Keratinocyte (primary cell): ENCODE measurements at regions not wholly inside any gene's neighbourhood (a gene's known extent, or its start where the extent isn't known, plus 50 kb on each side); places are given as distances from the start of the nearest gene placed in this dataset.

Source experiments
- DNase-seq: peaks from one replicate; pipeline ENCODE4 v3.0.0-alpha.2; 2011; ENCODE audit warnings: low read depth, missing footprints, low spot score
- FAIRE-seq: peaks from 2 replicates; lab custom pipeline; 2011; peaks lifted over from hg19 to GRCh38; lab: Jason Lieb, UNC
- H2AFZ ChIP-seq: 2 replicates; pipeline ENCODE4 v1.6.0; 2012; ENCODE audit warnings: low read length, control low read depth, inconsistent platforms; ENCODE audit not compliant: control insufficient read depth
- H3K27ac ChIP-seq: 2 replicates; pipeline ENCODE4 v1.5.1; 2011; ENCODE audit warnings: low read length; ENCODE audit not compliant: control insufficient read depth, insufficient read depth
- H3K27me3 ChIP-seq: 3 replicates; pipeline ENCODE4 v1.6.0; 2011; ENCODE audit warnings: low read length; ENCODE audit not compliant: control insufficient read depth, insufficient read depth; ENCODE audit errors: extremely low read depth
- H3K36me3 ChIP-seq, 2 experiments: 2 replicates in 1 of 2; 3 replicates in 1 of 2; pipeline ENCODE4 v1.5.1; 2011; ENCODE audit warnings: low read length in 2 of 2, mild to moderate bottlenecking in 1 of 2; ENCODE audit not compliant: control insufficient read depth in 2 of 2, insufficient read depth in 2 of 2; ENCODE audit errors: extremely low read depth in 1 of 2
- H3K4me1 ChIP-seq: 3 replicates; pipeline ENCODE4 v1.5.1; 2011; ENCODE audit warnings: low read length; ENCODE audit not compliant: control insufficient read depth, insufficient read depth; ENCODE audit errors: extremely low read depth
- H3K4me2 ChIP-seq: 3 replicates; pipeline ENCODE4 v1.6.0; 2011; ENCODE audit warnings: low read depth, low read length; ENCODE audit not compliant: control insufficient read depth, insufficient read depth; ENCODE audit errors: extremely low read depth
- H3K4me3 ChIP-seq, 3 experiments: fragments of 200-600 bp in 1 of 3; sonication (generic) in 1 of 3; 2 replicates in 2 of 3; 3 replicates in 1 of 3; pipeline ENCODE4 v1.5.1; 2011 to 2016; ENCODE audit warnings: low read length in 3 of 3, mild to moderate bottlenecking in 3 of 3, control low read depth in 2 of 3, inconsistent platforms in 1 of 3, low read depth in 1 of 3, mixed read lengths in 1 of 3, mixed run types in 1 of 3, moderate library complexity in 1 of 3; ENCODE audit not compliant: control insufficient read depth in 2 of 3, insufficient read depth in 2 of 3; ENCODE audit errors: extremely low read depth in 1 of 3
- H3K79me2 ChIP-seq: 2 replicates; pipeline ENCODE4 v1.6.0; 2012; ENCODE audit warnings: low read length; ENCODE audit not compliant: control insufficient read depth, insufficient read depth
- H3K9ac ChIP-seq: 3 replicates; pipeline ENCODE4 v1.6.0; 2011; ENCODE audit warnings: low read length; ENCODE audit not compliant: control insufficient read depth, insufficient read depth; ENCODE audit errors: extremely low read depth
- H3K9me1 ChIP-seq: 3 replicates; pipeline ENCODE4 v1.6.0; 2011; ENCODE audit warnings: low read length; ENCODE audit not compliant: control insufficient read depth, insufficient read depth; ENCODE audit errors: extremely low read depth
- H3K9me3 ChIP-seq: 2 replicates; pipeline ENCODE4 v1.5.1; 2012; ENCODE audit warnings: low read depth, low read length; ENCODE audit not compliant: control insufficient read depth
- H4K20me1 ChIP-seq: 3 replicates; pipeline ENCODE4 v1.6.0; 2011; ENCODE audit warnings: low read length; ENCODE audit not compliant: control insufficient read depth, insufficient read depth; ENCODE audit errors: extremely low read depth
- EZH2 ChIP-seq: IDR thresholded peaks from one replicate; pipeline ENCODE4 v1.6.1; 2012; ENCODE audit warnings: inconsistent platforms, mild to moderate bottlenecking, low read length, moderate library complexity
- dilution Hi-C: fragments of 300-500 bp; cut with MboI; formaldehyde crosslinking; loops from one replicate; pipeline ENCODE4 v1.7.0; 2020; ENCODE audit warnings: low sequenced_read_pairs; ENCODE audit not compliant: extremely low pct_ligation_motif_present
- TF ChIP-seq, protein P1 (sequence below), 3 experiments: IDR thresholded peaks in 1 of 3; conservative IDR thresholded peaks in 1 of 3; optimal IDR thresholded peaks in 1 of 3; 2 replicates in 2 of 3; 3 replicates in 1 of 3; pipeline versions ENCODE3 to v1.5.1; 2011; ENCODE audit warnings: low read length in 3 of 3, mild to moderate bottlenecking in 3 of 3, moderate library complexity in 2 of 3, control low read depth in 1 of 3, inconsistent platforms in 1 of 3; ENCODE audit not compliant: insufficient read depth in 2 of 3; ENCODE audit errors: extremely low read depth in 1 of 3

DNA sequence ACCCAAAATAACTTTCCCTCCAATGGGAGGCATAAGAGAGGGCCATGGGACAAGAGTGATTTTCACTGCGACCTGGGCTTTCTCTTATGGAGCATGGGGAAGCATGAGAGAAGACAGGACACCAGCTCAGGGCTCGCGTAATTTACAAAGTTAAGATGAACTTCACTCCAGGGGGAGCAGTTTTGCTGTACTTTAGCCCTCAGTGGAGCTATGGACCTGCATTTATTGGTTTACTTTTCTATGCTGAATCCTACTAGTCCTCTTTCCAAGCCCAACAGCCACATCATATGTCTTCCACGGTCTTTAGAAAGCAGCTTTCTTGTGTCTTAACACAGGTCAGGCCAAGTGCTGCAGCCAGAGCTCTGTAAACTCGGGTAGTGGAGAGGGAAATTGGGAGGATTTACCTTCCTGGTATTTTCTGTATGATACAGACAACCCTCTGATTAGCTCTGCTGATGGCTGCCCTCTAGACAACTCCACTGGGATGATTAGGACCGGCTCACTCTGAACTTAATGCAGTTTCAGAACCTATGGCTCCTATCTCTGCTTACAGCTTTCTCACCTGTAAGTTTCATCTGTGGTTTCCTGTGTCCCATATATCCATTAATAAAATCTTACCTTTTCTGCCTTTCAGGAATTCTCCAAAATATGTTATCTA is 581.0 kb upstream of the RORB start:
- Histone ChIP-seq H3K79me2 (no peaks in the 10 kb centered on the region), H3K27ac (no peak overlapping the region), H3K4me1 (no peaks in the 10 kb centered on the region), H2AFZ (no peak overlapping the region), H3K9ac (no peak overlapping the region), H4K20me1 (no peaks in the 10 kb centered on the region), H3K9me3 (no peaks in the 10 kb centered on the region), H3K36me3 (no peaks in the 10 kb centered on the region), H3K4me3 (no peak overlapping the region), H3K9me1 (no peaks in the 10 kb centered on the region), H3K4me2 (no peak overlapping the region), H3K27me3 (no peaks in the 10 kb centered on the region)
- FAIRE-seq (no peak), DNase-seq (no peak)
- dilution Hi-C loops: no loop called here
- TF ChIP-seq, protein P1, sequence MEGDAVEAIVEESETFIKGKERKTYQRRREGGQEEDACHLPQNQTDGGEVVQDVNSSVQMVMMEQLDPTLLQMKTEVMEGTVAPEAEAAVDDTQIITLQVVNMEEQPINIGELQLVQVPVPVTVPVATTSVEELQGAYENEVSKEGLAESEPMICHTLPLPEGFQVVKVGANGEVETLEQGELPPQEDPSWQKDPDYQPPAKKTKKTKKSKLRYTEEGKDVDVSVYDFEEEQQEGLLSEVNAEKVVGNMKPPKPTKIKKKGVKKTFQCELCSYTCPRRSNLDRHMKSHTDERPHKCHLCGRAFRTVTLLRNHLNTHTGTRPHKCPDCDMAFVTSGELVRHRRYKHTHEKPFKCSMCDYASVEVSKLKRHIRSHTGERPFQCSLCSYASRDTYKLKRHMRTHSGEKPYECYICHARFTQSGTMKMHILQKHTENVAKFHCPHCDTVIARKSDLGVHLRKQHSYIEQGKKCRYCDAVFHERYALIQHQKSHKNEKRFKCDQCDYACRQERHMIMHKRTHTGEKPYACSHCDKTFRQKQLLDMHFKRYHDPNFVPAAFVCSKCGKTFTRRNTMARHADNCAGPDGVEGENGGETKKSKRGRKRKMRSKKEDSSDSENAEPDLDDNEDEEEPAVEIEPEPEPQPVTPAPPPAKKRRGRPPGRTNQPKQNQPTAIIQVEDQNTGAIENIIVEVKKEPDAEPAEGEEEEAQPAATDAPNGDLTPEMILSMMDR (optimal IDR thresholded peaks at IDR 0.05 in 1 of 3, IDR thresholded peaks at IDR 0.05 in 1 of 3, conservative IDR thresholded peaks at IDR 0.05 in 1 of 3; ENCODE audit: extremely low read depth in 1 of 3, insufficient read depth in 2 of 3, low read length in 3 of 3): peak in 2 of 3 experiments; percentile 30 to 32
- no peak for TF ChIP-seq EZH2

GRCh38 chr9:73919712-73920111 is 577.4 kb upstream of the RORB start:
- Histone ChIP-seq H4K20me1 (no peaks in the 10 kb centered on the region), H3K4me3 (no peak overlapping the region), H2AFZ (no peak overlapping the region), H3K4me1 (no peaks in the 10 kb centered on the region), H3K4me2 (no peak overlapping the region), H3K36me3 (no peaks in the 10 kb centered on the region), H3K27me3 (no peaks in the 10 kb centered on the region), H3K27ac (no peak overlapping the region), H3K9me3 (no peaks in the 10 kb centered on the region), H3K9ac (no peak overlapping the region), H3K79me2 (no peaks in the 10 kb centered on the region), H3K9me1 (no peaks in the 10 kb centered on the region)
- no peak for FAIRE-seq
- DNase-seq: no peak
- dilution Hi-C loops: no loop called here
- TF ChIP-seq, protein P1 (optimal IDR thresholded peaks at IDR 0.05 in 1 of 3, IDR thresholded peaks at IDR 0.05 in 1 of 3, conservative IDR thresholded peaks at IDR 0.05 in 1 of 3; ENCODE audit: extremely low read depth in 1 of 3, insufficient read depth in 2 of 3, low read length in 3 of 3): no peak
- TF ChIP-seq EZH2: no peak
